ENCODE measurements at regions not wholly inside any gene's neighbourhood (a gene's known extent, or its start where the extent isn't known, plus 50 kb on each side); places are given as distances from the start of the nearest gene placed in this dataset.

GRCh38 chr5:44663991-44664710 lies 144.6 kb upstream of the MRPS30 start:
- TF ChIP-seq, protein P1, sequence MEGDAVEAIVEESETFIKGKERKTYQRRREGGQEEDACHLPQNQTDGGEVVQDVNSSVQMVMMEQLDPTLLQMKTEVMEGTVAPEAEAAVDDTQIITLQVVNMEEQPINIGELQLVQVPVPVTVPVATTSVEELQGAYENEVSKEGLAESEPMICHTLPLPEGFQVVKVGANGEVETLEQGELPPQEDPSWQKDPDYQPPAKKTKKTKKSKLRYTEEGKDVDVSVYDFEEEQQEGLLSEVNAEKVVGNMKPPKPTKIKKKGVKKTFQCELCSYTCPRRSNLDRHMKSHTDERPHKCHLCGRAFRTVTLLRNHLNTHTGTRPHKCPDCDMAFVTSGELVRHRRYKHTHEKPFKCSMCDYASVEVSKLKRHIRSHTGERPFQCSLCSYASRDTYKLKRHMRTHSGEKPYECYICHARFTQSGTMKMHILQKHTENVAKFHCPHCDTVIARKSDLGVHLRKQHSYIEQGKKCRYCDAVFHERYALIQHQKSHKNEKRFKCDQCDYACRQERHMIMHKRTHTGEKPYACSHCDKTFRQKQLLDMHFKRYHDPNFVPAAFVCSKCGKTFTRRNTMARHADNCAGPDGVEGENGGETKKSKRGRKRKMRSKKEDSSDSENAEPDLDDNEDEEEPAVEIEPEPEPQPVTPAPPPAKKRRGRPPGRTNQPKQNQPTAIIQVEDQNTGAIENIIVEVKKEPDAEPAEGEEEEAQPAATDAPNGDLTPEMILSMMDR (conservative IDR thresholded peaks at IDR 0.05; ENCODE audit: low read length): no peak
- no peak for TF ChIP-seq EZH2phosphoT487 (IDR thresholded peaks at IDR 0.05; ENCODE audit: borderline replicate concordance, low read depth, low read length)

Data from OCI-LY7 (cell line).